Hepatocyte (in vitro differentiated cells): ENCODE measurements at regions not wholly inside any gene's neighbourhood (a gene's known extent, or its start where the extent isn't known, plus 50 kb on each side); places are given as distances from the start of the nearest gene placed in this dataset.

Experiments used
- EZH2 ChIP-seq: fragments of 200-600 bp; sonication (generic); IDR thresholded peaks from 2 replicates; pipeline ENCODE4 v1.6.1; 2016; ENCODE audit warnings: antibody characterized with exemption, mild to moderate bottlenecking, borderline replicate concordance
- EZH2phosphoT487 ChIP-seq: fragments of 200-600 bp; sonication (generic); IDR thresholded peaks from one replicate; pipeline ENCODE4 v1.6.1; 2018; ENCODE audit warnings: antibody characterized with exemption, mild to moderate bottlenecking, low read depth, moderate library complexity; ENCODE audit not compliant: unreplicated experiment, severe bottlenecking
- TF ChIP-seq, protein P1 (sequence below): fragments of 200-600 bp; sonication (generic); IDR thresholded peaks from 2 replicates; pipeline ENCODE4 v1.5.1; 2016; ENCODE audit warnings: antibody characterized with exemption, mild to moderate bottlenecking; ENCODE audit not compliant: poor library complexity

- TF ChIP-seq, protein P1, sequence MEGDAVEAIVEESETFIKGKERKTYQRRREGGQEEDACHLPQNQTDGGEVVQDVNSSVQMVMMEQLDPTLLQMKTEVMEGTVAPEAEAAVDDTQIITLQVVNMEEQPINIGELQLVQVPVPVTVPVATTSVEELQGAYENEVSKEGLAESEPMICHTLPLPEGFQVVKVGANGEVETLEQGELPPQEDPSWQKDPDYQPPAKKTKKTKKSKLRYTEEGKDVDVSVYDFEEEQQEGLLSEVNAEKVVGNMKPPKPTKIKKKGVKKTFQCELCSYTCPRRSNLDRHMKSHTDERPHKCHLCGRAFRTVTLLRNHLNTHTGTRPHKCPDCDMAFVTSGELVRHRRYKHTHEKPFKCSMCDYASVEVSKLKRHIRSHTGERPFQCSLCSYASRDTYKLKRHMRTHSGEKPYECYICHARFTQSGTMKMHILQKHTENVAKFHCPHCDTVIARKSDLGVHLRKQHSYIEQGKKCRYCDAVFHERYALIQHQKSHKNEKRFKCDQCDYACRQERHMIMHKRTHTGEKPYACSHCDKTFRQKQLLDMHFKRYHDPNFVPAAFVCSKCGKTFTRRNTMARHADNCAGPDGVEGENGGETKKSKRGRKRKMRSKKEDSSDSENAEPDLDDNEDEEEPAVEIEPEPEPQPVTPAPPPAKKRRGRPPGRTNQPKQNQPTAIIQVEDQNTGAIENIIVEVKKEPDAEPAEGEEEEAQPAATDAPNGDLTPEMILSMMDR, result no peak
- TF ChIP-seq EZH2 (no peak), EZH2phosphoT487 (no peak)
Observed at GRCh38 chr6:74690365-74690764, 515.5 kb downstream of the COL12A1 start.
